ENCODE measurements at regions not wholly inside any gene's neighbourhood (a gene's known extent, or its start where the extent isn't known, plus 50 kb on each side); places are given as distances from the start of the nearest gene placed in this dataset.

GRCh38 chr12:13278249-13278787 is 81.8 kb downstream of the EMP1 start:
- peak; percentile 84 for TF ChIP-seq CTCF (IDR thresholded peaks at IDR 0.05; ENCODE audit: low read depth, low read length, poor library complexity, severe bottlenecking)
- no peak for TF ChIP-seq EZH2phosphoT487 (IDR thresholded peaks at IDR 0.05; ENCODE audit: borderline replicate concordance, low read length)
